Hepatocyte (in vitro differentiated cells): ENCODE measurements at regions not wholly inside any gene's neighbourhood (a gene's known extent, or its start where the extent isn't known, plus 50 kb on each side); places are given as distances from the start of the nearest gene placed in this dataset.

Source experiments
- DNase-seq: peaks from one replicate; pipeline ENCODE4 v3.0.0-alpha.2; 2016; ENCODE audit warnings: low spot score
- H2AFZ ChIP-seq: fragments of 200-600 bp; sonication (generic); 2 replicates; pipeline ENCODE4 v1.6.0; 2016; ENCODE audit warnings: antibody characterized with exemption, mild to moderate bottlenecking
- H3K27ac ChIP-seq: fragments of 200-600 bp; sonication (generic); 2 replicates; pipeline ENCODE4 v1.5.1; 2016; ENCODE audit warnings: mild to moderate bottlenecking
- H3K27me3 ChIP-seq: fragments of 200-600 bp; sonication (generic); 2 replicates; pipeline ENCODE4 v1.6.1; 2016
- H3K36me3 ChIP-seq: fragments of 200-600 bp; sonication (generic); replicated peaks from 2 replicates; pipeline ENCODE4 v1.5.1; 2016; ENCODE audit warnings: low read depth; ENCODE audit not compliant: insufficient read depth
- H3K4me1 ChIP-seq: fragments of 200-600 bp; sonication (generic); 2 replicates; pipeline ENCODE4 v1.5.1; 2016; ENCODE audit warnings: mild to moderate bottlenecking, moderate library complexity; ENCODE audit not compliant: insufficient read depth
- H3K4me2 ChIP-seq: fragments of 200-600 bp; sonication (generic); 2 replicates; pipeline ENCODE4 v1.6.0; 2016
- H3K4me3 ChIP-seq: fragments of 200-600 bp; sonication (generic); 2 replicates; pipeline ENCODE4 v1.5.1; 2016; ENCODE audit warnings: mild to moderate bottlenecking
- H3K79me2 ChIP-seq: fragments of 200-600 bp; sonication (generic); 2 replicates; pipeline ENCODE4 v1.6.0; 2017; ENCODE audit warnings: mild to moderate bottlenecking
- H3K9me2 ChIP-seq: fragments of 200-600 bp; sonication (generic); replicated peaks from 2 replicates; pipeline ENCODE4 v1.6.0; 2017; ENCODE audit warnings: mild to moderate bottlenecking; ENCODE audit not compliant: insufficient read depth
- H3K9me3 ChIP-seq: fragments of 200-600 bp; sonication (generic); 2 replicates; pipeline ENCODE4 v1.5.1; 2016; ENCODE audit warnings: low read depth, mild to moderate bottlenecking
- H4K20me1 ChIP-seq: fragments of 200-600 bp; sonication (generic); 2 replicates; pipeline ENCODE4 v1.6.0; 2016; ENCODE audit warnings: mild to moderate bottlenecking; ENCODE audit not compliant: insufficient read depth, poor library complexity, severe bottlenecking
- CTCF ChIP-seq: fragments of 200-600 bp; sonication (generic); IDR thresholded peaks from 2 replicates; pipeline ENCODE4 v1.5.1; 2016; ENCODE audit warnings: antibody characterized with exemption, mild to moderate bottlenecking; ENCODE audit not compliant: poor library complexity
- EZH2 ChIP-seq: fragments of 200-600 bp; sonication (generic); IDR thresholded peaks from 2 replicates; pipeline ENCODE4 v1.6.1; 2016; ENCODE audit warnings: antibody characterized with exemption, mild to moderate bottlenecking, borderline replicate concordance
- EZH2phosphoT487 ChIP-seq: fragments of 200-600 bp; sonication (generic); IDR thresholded peaks from one replicate; pipeline ENCODE4 v1.6.1; 2018; ENCODE audit warnings: antibody characterized with exemption, mild to moderate bottlenecking, low read depth, moderate library complexity; ENCODE audit not compliant: unreplicated experiment, severe bottlenecking
- WGBS: methylation state at CpG from one replicate; pipeline ENCODE4 v1.1.6; 2016; ENCODE audit warnings: low lambda C conversion rate; ENCODE audit errors: missing lambda C conversion rate; 5-methylcytosine and 5-hydroxymethylcytosine counted together

GRCh38 chr4:25551605-25552004 lies 104.0 kb upstream of the SLC34A2 start:
- DNase-seq: no peak
- 63% methylated on average over 4 of the region's 4 CpGs for WGBS
- TF ChIP-seq CTCF (no peak), EZH2 (no peak), EZH2phosphoT487 (no peak)

GRCh38 chr4:25552580-25553271 lies 102.9 kb upstream of the SLC34A2 start:
- 84% methylated on average over 8 of the region's 8 CpGs for WGBS
- Histone ChIP-seq H3K27ac (no peak overlapping the region), H3K4me2 (no peak overlapping the region)

More at GRCh38 chr4:25551605-25552004, 104.0 kb upstream of the SLC34A2 start:
- Histone ChIP-seq H3K27me3 (no peaks in the 10 kb centered on the region), H3K27ac (no peak overlapping the region), H4K20me1 (no peaks in the 10 kb centered on the region), H3K36me3 (no peaks in the 10 kb centered on the region), H3K9me3 (no peaks in the 10 kb centered on the region), H3K9me2 (no peaks in the 10 kb centered on the region), H3K79me2 (no peaks in the 10 kb centered on the region), H3K4me2 (no peak overlapping the region), H3K4me1 (no peaks in the 10 kb centered on the region), H3K4me3 (no peak overlapping the region), H2AFZ (no peak overlapping the region)

GRCh38 chr4:25559508-25559907 lies 96.1 kb upstream of the SLC34A2 start:
- no peak for DNase-seq
- no peaks in the 10 kb centered on the region for H3K9me2 ChIP-seq
- WGBS: 79% methylated on average over 4 of the region's 4 CpGs
- H3K4me2 ChIP-seq: no peak overlapping the region
- no peaks in the 10 kb centered on the region for H3K27me3 ChIP-seq
- no peaks in the 10 kb centered on the region for H4K20me1 ChIP-seq
- H3K27ac ChIP-seq: no peak overlapping the region
- no peaks in the 10 kb centered on the region for H3K36me3 ChIP-seq
- H2AFZ ChIP-seq: no peak overlapping the region
- no peak overlapping the region for H3K4me3 ChIP-seq
- H3K9me3 ChIP-seq: no peaks in the 10 kb centered on the region
- TF ChIP-seq EZH2: no peak
- TF ChIP-seq CTCF: no peak
- TF ChIP-seq EZH2phosphoT487: no peak
- no peaks in the 10 kb centered on the region for H3K4me1 ChIP-seq
- H3K79me2 ChIP-seq: no peaks in the 10 kb centered on the region

More at GRCh38 chr4:25552580-25553271, 102.9 kb upstream of the SLC34A2 start:
- H3K9me2 ChIP-seq: no peaks in the 10 kb centered on the region
- H2AFZ ChIP-seq: no peak overlapping the region
- no peaks in the 10 kb centered on the region for H3K9me3 ChIP-seq
- H3K4me3 ChIP-seq: no peak overlapping the region
- TF ChIP-seq CTCF (no peak), EZH2phosphoT487 (no peak), EZH2 (no peak)
- H3K79me2 ChIP-seq: no peaks in the 10 kb centered on the region
- DNase-seq: no peak
- no peaks in the 10 kb centered on the region for H3K4me1 ChIP-seq
- no peaks in the 10 kb centered on the region for H4K20me1 ChIP-seq
- H3K36me3 ChIP-seq: no peaks in the 10 kb centered on the region
- no peaks in the 10 kb centered on the region for H3K27me3 ChIP-seq
